Ishikawa (cell line): ENCODE measurements at regions not wholly inside any gene's neighbourhood (a gene's known extent, or its start where the extent isn't known, plus 50 kb on each side); places are given as distances from the start of the nearest gene placed in this dataset.

ENCODE experiments used
- CEBPB ChIP-seq: IDR thresholded peaks from 2 replicates; pipeline ENCODE4 v1.6.1; 2012
- CREB1 ChIP-seq: IDR thresholded peaks from 2 replicates; pipeline ENCODE4 v1.6.1; 2012; ENCODE audit warnings: low read depth
- EGR1 ChIP-seq: IDR thresholded peaks from 2 replicates; pipeline ENCODE4 v1.6.1; 2012
- EP300 ChIP-seq: IDR thresholded peaks from 2 replicates; pipeline ENCODE4 v1.6.1; 2012; ENCODE audit warnings: borderline replicate concordance
- FOXM1 ChIP-seq: IDR thresholded peaks from 2 replicates; pipeline ENCODE4 v1.6.1; 2012; ENCODE audit warnings: low read depth, borderline replicate concordance
- MAX ChIP-seq: IDR thresholded peaks from 2 replicates; pipeline ENCODE4 v1.6.1; 2012
- NFIC ChIP-seq: IDR thresholded peaks from 2 replicates; pipeline ENCODE4 v1.6.1; 2012
- RAD21 ChIP-seq: IDR thresholded peaks from 2 replicates; pipeline ENCODE4 v1.6.1; 2012; ENCODE audit warnings: low read depth
- REST ChIP-seq: IDR thresholded peaks from 2 replicates; pipeline ENCODE4 v1.6.1; 2012; ENCODE audit warnings: low read depth, mild to moderate bottlenecking
- TAF1 ChIP-seq: IDR thresholded peaks from 2 replicates; pipeline ENCODE4 v1.6.1; 2012; ENCODE audit warnings: low read depth, mild to moderate bottlenecking
- TCF12 ChIP-seq: IDR thresholded peaks from 2 replicates; pipeline ENCODE4 v1.6.1; 2012; ENCODE audit warnings: low read depth
- TEAD4 ChIP-seq: IDR thresholded peaks from 2 replicates; pipeline ENCODE4 v1.6.1; 2012
- USF1 ChIP-seq: IDR thresholded peaks from 2 replicates; pipeline ENCODE4 v1.6.1; 2012
- YY1 ChIP-seq: IDR thresholded peaks from 2 replicates; pipeline ENCODE4 v1.6.1; 2012; ENCODE audit warnings: low read depth
- ZBTB7A ChIP-seq: IDR thresholded peaks from 2 replicates; pipeline ENCODE4 v1.6.1; 2012; ENCODE audit warnings: low read depth

- TF ChIP-seq USF1 (no peak), CEBPB (no peak), NFIC (no peak)
Measured at GRCh38 chr12:45665941-45666340, 63.6 kb upstream of the ARID2 start.

- TF ChIP-seq ZBTB7A (no peak), TCF12 (no peak), FOXM1 (no peak), TEAD4 (no peak), USF1 (no peak), RAD21 (no peak), REST (no peak), MAX (no peak), YY1 (no peak), NFIC (no peak), EGR1 (no peak), EP300 (no peak), CREB1 (no peak), TAF1 (no peak), CEBPB (no peak)
Measured at GRCh38 chr12:45666396-45666795, 63.1 kb upstream of the ARID2 start.

GRCh38 chr12:45666816-45667215 lies 62.7 kb upstream of the ARID2 start:
- TF ChIP-seq TAF1 (no peak), FOXM1 (no peak), TEAD4 (no peak), RAD21 (no peak), NFIC (no peak), EP300 (no peak), TCF12 (no peak), YY1 (no peak), REST (no peak), ZBTB7A (no peak), EGR1 (no peak), CEBPB (no peak), USF1 (no peak), MAX (no peak), CREB1 (no peak)

- TF ChIP-seq TAF1 (no peak), ZBTB7A (no peak), RAD21 (no peak), CEBPB (no peak)
Measured at GRCh38 chr12:45667761-45668160, 61.7 kb upstream of the ARID2 start.

GRCh38 chr12:45668641-45669040 lies 60.9 kb upstream of the ARID2 start:
- no peak for TF ChIP-seq EP300

GRCh38 chr12:45669093-45669492 lies 60.4 kb upstream of the ARID2 start:
- no peak for TF ChIP-seq RAD21
- TF ChIP-seq TCF12: no peak
- TF ChIP-seq ZBTB7A: no peak
- TF ChIP-seq REST: no peak
- no peak for TF ChIP-seq USF1
- no peak for TF ChIP-seq NFIC
- no peak for TF ChIP-seq CREB1
- no peak for TF ChIP-seq MAX
- TF ChIP-seq TAF1: no peak
- TF ChIP-seq EP300: no peak
- TF ChIP-seq YY1: no peak
- TF ChIP-seq CEBPB: no peak
- TF ChIP-seq EGR1: no peak
- no peak for TF ChIP-seq FOXM1
- TF ChIP-seq TEAD4: no peak
